ENCODE measurements at regions not wholly inside any gene's neighbourhood (a gene's known extent, or its start where the extent isn't known, plus 50 kb on each side); places are given as distances from the start of the nearest gene placed in this dataset.
"Not testable (repeated sequence)": the region's sequence is repeated elsewhere in the genome, so short reads cannot be mapped to it uniquely, and the experiment has no call there.

DNA sequence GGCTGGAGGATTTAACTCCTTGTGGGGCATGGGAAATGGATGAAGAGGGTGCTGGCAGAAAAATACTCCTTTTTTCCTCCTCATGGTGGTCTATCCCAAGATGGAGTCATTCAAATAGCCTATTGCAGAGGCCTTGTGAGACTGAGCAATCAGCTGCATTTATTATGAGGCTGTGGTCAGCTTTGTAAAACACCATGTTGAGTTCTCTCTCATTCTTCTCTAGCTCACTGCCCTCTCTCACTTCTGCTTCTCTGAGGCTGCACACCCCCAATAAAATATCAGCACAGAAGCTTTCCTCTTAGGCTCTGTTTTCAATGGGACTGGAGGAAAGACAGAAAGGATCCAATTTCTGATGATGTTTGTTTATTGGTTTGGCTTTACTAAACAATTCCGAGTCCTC lies 467.1 kb downstream of the ADCYAP1 start:
- Histone ChIP-seq H2BK120ac (ENCODE audit: low read depth, low read length) (no peak overlapping the region), H3K14ac (ENCODE audit: low read length in 2 of 2) (no peak overlapping the region), H2BK15ac (ENCODE audit: low read depth, poor library complexity, severe bottlenecking) (no peak overlapping the region), H3K4me2 (ENCODE audit: low read length, poor library complexity, severe bottlenecking) (no peak overlapping the region), H3K4me3 (ENCODE audit: insufficient read depth in 1 of 2, low read depth in 1 of 2, low read length in 2 of 2) (no peak overlapping the region), H3K36me3 (ENCODE audit: control insufficient read depth in 1 of 2, insufficient read depth in 2 of 2, low read depth in 1 of 2, low read length in 2 of 2) (no peaks in the 10 kb centered on the region), H2BK12ac (ENCODE audit: low read length in 2 of 2) (no peak overlapping the region), H3K23ac (ENCODE audit: low read length in 2 of 2) (no peak overlapping the region), H2BK5ac (ENCODE audit: low read depth, low read length, poor library complexity, severe bottlenecking) (no peak overlapping the region), H3K9me3 (ENCODE audit: control insufficient read depth, low read length) (no peaks in the 10 kb centered on the region), H2AK5ac (ENCODE audit: low read length, severe bottlenecking) (no peak overlapping the region), H3K27ac (ENCODE audit: low read length, poor library complexity, severe bottlenecking) (no peak overlapping the region), H3K4me1 (ENCODE audit: control insufficient read depth, insufficient read depth, low read depth, low read length) (no peaks in the 10 kb centered on the region), H3K79me1 (replicated peaks; ENCODE audit: low read length, poor library complexity, severe bottlenecking) (no peaks in the 10 kb centered on the region), H4K91ac (ENCODE audit: low read length) (no peak overlapping the region), H3K18ac (ENCODE audit: low read depth in 1 of 2, low read length in 2 of 2) (no peak overlapping the region), H3K27me3 (ENCODE audit: control insufficient read depth in 1 of 2, insufficient read depth in 1 of 2, low read length in 2 of 2) (no peaks in the 10 kb centered on the region), H3K9ac (ENCODE audit: low read length) (no peak overlapping the region), H2AFZ (ENCODE audit: low read depth, low read length) (no peak overlapping the region), H3K4ac (ENCODE audit: low read depth in 1 of 2, low read length in 2 of 2) (no peak overlapping the region), H4K8ac (ENCODE audit: low read length) (no peak overlapping the region)
- no peak for DNase-seq
- WGBS = no CpG with 5 or more reads among the region's 1 CpG

DNA sequence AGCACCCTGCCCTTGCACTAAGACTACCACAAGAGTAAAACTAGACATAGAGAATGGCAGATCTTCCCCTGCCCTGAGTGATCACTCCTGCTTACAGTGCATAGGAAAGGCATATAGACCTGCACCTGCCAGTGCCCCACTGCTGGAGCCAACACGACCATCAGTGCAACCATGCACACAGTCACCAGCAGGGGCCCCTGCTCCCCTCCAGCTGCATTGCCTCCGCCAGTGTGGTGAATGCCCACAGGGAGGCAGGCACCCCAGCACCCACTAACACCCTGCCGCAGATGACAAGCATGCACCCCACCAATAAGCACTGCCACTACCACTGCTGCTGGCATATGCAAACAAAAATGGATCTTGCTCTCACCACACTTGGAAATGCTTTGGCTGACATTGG lies 478.8 kb downstream of the ADCYAP1 start:
- H3K4me3 ChIP-seq (ENCODE audit: insufficient read depth in 1 of 2, low read depth in 1 of 2, low read length in 2 of 2) = no peak overlapping the region
- H4K91ac ChIP-seq (ENCODE audit: low read length) = no peak overlapping the region
- no peak overlapping the region for H3K9ac ChIP-seq (ENCODE audit: low read length)
- no peak overlapping the region for H3K18ac ChIP-seq (ENCODE audit: low read depth in 1 of 2, low read length in 2 of 2)
- no peak overlapping the region for H2BK12ac ChIP-seq (ENCODE audit: low read length in 2 of 2)
- no peak overlapping the region for H2BK120ac ChIP-seq (ENCODE audit: low read depth, low read length)
- H3K79me1 ChIP-seq (replicated peaks; ENCODE audit: low read length, poor library complexity, severe bottlenecking) = no peaks in the 10 kb centered on the region
- no peak overlapping the region for H2AK5ac ChIP-seq (ENCODE audit: low read length, severe bottlenecking)
- no peak overlapping the region for H3K4ac ChIP-seq (ENCODE audit: low read depth in 1 of 2, low read length in 2 of 2)
- DNase-seq = no peak
- no peak overlapping the region for H3K4me2 ChIP-seq (ENCODE audit: low read length, poor library complexity, severe bottlenecking)
- no peaks in the 10 kb centered on the region for H3K4me1 ChIP-seq (ENCODE audit: control insufficient read depth, insufficient read depth, low read depth, low read length)
- no peaks in the 10 kb centered on the region for H3K27me3 ChIP-seq (ENCODE audit: control insufficient read depth in 1 of 2, insufficient read depth in 1 of 2, low read length in 2 of 2)
- no peak overlapping the region for H2BK5ac ChIP-seq (ENCODE audit: low read depth, low read length, poor library complexity, severe bottlenecking)
- H4K8ac ChIP-seq (ENCODE audit: low read length) = no peak overlapping the region
- H3K14ac ChIP-seq (ENCODE audit: low read length in 2 of 2) = no peak overlapping the region
- H3K27ac ChIP-seq (ENCODE audit: low read length, poor library complexity, severe bottlenecking) = no peak overlapping the region
- peaks cover 36% of the 10 kb centered on the region for H3K9me3 ChIP-seq (ENCODE audit: control insufficient read depth, low read length)
- H3K36me3 ChIP-seq (ENCODE audit: control insufficient read depth in 1 of 2, insufficient read depth in 2 of 2, low read depth in 1 of 2, low read length in 2 of 2) = no peaks in the 10 kb centered on the region
- H3K23ac ChIP-seq (ENCODE audit: low read length in 2 of 2) = no peak overlapping the region
- no peak overlapping the region for H2BK15ac ChIP-seq (ENCODE audit: low read depth, poor library complexity, severe bottlenecking)
- 57% methylated on average over 2 of the region's 3 CpGs for WGBS
- H2AFZ ChIP-seq (ENCODE audit: low read depth, low read length) = no peak overlapping the region

DNA sequence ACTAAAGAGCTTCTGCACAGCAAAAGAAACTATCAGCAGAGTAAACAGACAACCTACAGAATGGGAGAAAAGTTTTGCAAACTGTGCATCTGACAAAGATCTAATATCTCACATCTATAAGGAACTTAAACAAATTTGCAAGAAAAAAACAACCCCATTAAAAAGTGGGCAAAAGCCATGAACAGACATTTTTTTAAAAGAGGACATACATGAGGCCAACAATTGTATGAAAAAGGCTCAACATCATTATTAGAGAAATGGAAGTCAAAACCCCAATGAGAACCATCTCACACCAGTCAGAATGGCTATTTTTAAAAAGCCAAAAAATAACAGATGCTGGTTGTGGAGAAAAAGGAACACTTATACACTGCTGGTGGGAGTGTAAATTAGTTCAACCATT lies 483.8 kb downstream of the ADCYAP1 start:
- not testable (repeated sequence) for H2AFZ ChIP-seq (ENCODE audit: low read depth, low read length); H4K91ac ChIP-seq (ENCODE audit: low read length)

DNA sequence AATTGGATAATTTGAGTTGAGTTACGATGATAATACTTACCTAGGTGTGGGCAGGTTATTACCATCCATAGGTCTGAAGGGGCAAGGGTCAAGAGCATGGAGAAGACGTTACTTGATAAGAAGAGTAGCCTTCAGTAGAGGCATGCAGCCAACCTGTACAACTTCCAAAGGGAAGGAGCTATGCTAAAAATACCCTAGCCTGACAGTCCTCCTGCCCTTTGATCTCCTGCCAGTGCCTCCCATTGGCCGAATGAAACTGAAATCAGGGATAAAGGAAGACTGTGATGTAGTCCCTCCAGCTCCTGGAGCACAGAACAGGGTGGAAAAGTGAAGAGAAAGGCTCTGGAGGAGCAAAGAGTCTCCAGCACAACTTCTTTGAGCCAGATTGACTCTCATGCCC lies 487.4 kb downstream of the ADCYAP1 start:
- WGBS = 37% methylated on average over 3 of the region's 3 CpGs

More for the DNA sequence above, 483.8 kb downstream of the ADCYAP1 start:
- H2BK15ac ChIP-seq (ENCODE audit: low read depth, poor library complexity, severe bottlenecking); H3K4me1 ChIP-seq (ENCODE audit: control insufficient read depth, insufficient read depth, low read depth, low read length); H2AK5ac ChIP-seq (ENCODE audit: low read length, severe bottlenecking); DNase-seq; H3K4me2 ChIP-seq (ENCODE audit: low read length, poor library complexity, severe bottlenecking); H3K9ac ChIP-seq (ENCODE audit: low read length); H3K18ac ChIP-seq (ENCODE audit: low read depth in 1 of 2, low read length in 2 of 2); H2BK12ac ChIP-seq (ENCODE audit: low read length in 2 of 2); H3K36me3 ChIP-seq (ENCODE audit: control insufficient read depth in 1 of 2, insufficient read depth in 2 of 2, low read depth in 1 of 2, low read length in 2 of 2); H3K23ac ChIP-seq (ENCODE audit: low read length in 2 of 2); H3K79me1 ChIP-seq (replicated peaks; ENCODE audit: low read length, poor library complexity, severe bottlenecking); H2BK120ac ChIP-seq (ENCODE audit: low read depth, low read length); H3K27me3 ChIP-seq (ENCODE audit: control insufficient read depth in 1 of 2, insufficient read depth in 1 of 2, low read length in 2 of 2); H4K8ac ChIP-seq (ENCODE audit: low read length); H2BK5ac ChIP-seq (ENCODE audit: low read depth, low read length, poor library complexity, severe bottlenecking); H3K14ac ChIP-seq (ENCODE audit: low read length in 2 of 2); H3K27ac ChIP-seq (ENCODE audit: low read length, poor library complexity, severe bottlenecking); H3K4me3 ChIP-seq (ENCODE audit: insufficient read depth in 1 of 2, low read depth in 1 of 2, low read length in 2 of 2); H3K4ac ChIP-seq (ENCODE audit: low read depth in 1 of 2, low read length in 2 of 2): not testable (repeated sequence)
- H3K9me3 ChIP-seq (ENCODE audit: control insufficient read depth, low read length) = peaks cover 31% of the 10 kb centered on the region

More for the DNA sequence above, 487.4 kb downstream of the ADCYAP1 start:
- Histone ChIP-seq H3K4ac (ENCODE audit: low read depth in 1 of 2, low read length in 2 of 2) (no peak overlapping the region), H2BK15ac (ENCODE audit: low read depth, poor library complexity, severe bottlenecking) (no peak overlapping the region), H2BK120ac (ENCODE audit: low read depth, low read length) (no peak overlapping the region), H3K9me3 (ENCODE audit: control insufficient read depth, low read length) (peaks cover 8% of the 10 kb centered on the region), H3K4me1 (ENCODE audit: control insufficient read depth, insufficient read depth, low read depth, low read length) (no peaks in the 10 kb centered on the region), H2AFZ (ENCODE audit: low read depth, low read length) (no peak overlapping the region), H4K91ac (ENCODE audit: low read length) (no peak overlapping the region), H3K27ac (ENCODE audit: low read length, poor library complexity, severe bottlenecking) (no peak overlapping the region), H3K14ac (ENCODE audit: low read length in 2 of 2) (no peak overlapping the region), H3K27me3 (ENCODE audit: control insufficient read depth in 1 of 2, insufficient read depth in 1 of 2, low read length in 2 of 2) (no peaks in the 10 kb centered on the region), H3K4me2 (ENCODE audit: low read length, poor library complexity, severe bottlenecking) (no peak overlapping the region), H3K79me1 (replicated peaks; ENCODE audit: low read length, poor library complexity, severe bottlenecking) (no peaks in the 10 kb centered on the region), H2AK5ac (ENCODE audit: low read length, severe bottlenecking) (no peak overlapping the region), H4K8ac (ENCODE audit: low read length) (no peak overlapping the region), H3K36me3 (ENCODE audit: control insufficient read depth in 1 of 2, insufficient read depth in 2 of 2, low read depth in 1 of 2, low read length in 2 of 2) (no peaks in the 10 kb centered on the region), H3K18ac (ENCODE audit: low read depth in 1 of 2, low read length in 2 of 2) (no peak overlapping the region), H2BK5ac (ENCODE audit: low read depth, low read length, poor library complexity, severe bottlenecking) (no peak overlapping the region), H3K23ac (ENCODE audit: low read length in 2 of 2) (no peak overlapping the region), H2BK12ac (ENCODE audit: low read length in 2 of 2) (no peak overlapping the region), H3K4me3 (ENCODE audit: insufficient read depth in 1 of 2, low read depth in 1 of 2, low read length in 2 of 2) (no peak overlapping the region), H3K9ac (ENCODE audit: low read length) (no peak overlapping the region)
- DNase-seq = no peak
